GM18507 (cell line): ENCODE measurements at regions not wholly inside any gene's neighbourhood (a gene's known extent, or its start where the extent isn't known, plus 50 kb on each side); places are given as distances from the start of the nearest gene placed in this dataset.
"Not testable (repeated sequence)": the region's sequence is repeated elsewhere in the genome, so short reads cannot be mapped to it uniquely, and the experiment has no call there.

Source experiments
- DNase-seq: peaks from one replicate; pipeline ENCODE4 v3.0.0; 2011; ENCODE audit warnings: low read depth; ENCODE audit not compliant: insufficient read length; ENCODE audit errors: extremely low spot score
- FAIRE-seq: peaks from 2 replicates; lab custom pipeline; 2011; peaks lifted over from hg19 to GRCh38; lab: Jason Lieb, UNC

DNA sequence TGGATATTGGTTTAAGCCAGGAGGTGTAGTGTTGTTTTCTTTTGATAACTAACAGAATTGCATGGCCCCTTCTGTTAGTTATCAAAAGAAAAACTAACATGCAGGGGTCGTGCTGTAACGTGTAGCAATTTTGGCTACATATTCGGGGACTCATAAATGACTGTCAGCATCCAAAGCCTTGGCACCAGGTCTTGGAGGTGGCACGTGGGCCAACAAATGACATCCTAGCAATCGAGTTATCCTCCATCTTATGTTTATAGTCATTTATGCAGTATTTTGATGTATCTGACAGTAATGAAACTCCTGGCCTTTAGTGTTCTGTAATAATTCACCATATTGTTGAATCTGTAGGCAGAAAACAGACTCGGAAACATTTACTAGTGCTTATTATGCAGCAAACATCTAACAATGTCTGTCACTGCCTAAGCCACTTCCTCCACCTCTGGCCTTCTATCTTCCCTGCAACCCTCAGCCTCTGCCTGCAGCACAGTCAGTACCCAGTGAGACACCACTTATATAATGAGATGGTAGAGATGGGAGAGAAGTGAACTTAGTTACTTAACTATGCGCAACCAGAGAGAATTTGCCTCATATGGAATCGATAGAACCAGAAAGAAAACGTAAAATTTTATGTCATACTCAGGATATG is 184.6 kb downstream of the AEBP2 start:
- FAIRE-seq (no peak), DNase-seq (no peak)

DNA sequence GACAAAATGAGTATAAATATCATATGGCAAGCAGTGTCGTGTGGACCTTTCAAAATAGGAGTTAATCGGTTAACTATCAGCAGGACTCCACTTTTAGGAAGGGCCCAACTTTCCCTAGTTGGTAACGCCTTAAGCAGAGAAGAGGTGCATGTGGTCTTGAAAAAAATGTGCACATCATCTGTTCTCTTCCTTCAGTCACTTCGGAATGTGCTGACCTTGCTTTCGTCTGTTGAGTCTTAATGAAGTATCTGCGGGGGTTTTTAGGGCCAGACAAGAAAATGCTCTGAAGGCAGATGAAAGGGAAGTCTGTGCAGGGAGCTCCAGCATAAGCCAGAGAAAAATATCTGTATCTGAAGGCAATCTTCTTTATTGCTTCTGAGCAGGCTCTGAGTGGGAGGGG is 185.2 kb downstream of the AEBP2 start:
- no peak for DNase-seq
- no peak for FAIRE-seq

DNA sequence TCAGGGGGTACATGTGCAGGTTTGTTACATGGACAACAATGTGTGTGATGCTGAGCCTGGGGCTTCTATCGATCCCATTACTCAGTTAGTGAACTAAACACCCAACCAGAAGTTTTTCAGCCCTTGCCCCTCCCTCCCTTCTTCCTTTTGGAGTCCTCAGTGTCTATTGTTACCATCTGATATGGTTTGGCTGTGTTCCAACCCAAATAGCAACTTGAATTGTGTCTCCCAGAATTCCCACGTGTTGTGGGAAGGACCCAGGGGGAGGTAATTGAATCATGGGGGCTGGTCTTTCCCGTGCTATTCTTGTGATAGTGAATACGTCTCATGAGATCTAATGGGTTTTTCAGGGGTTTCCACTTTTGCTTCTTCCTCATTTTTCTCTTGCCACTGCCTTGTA is 186.3 kb downstream of the AEBP2 start:
- FAIRE-seq, DNase-seq: not testable (repeated sequence)

DNA sequence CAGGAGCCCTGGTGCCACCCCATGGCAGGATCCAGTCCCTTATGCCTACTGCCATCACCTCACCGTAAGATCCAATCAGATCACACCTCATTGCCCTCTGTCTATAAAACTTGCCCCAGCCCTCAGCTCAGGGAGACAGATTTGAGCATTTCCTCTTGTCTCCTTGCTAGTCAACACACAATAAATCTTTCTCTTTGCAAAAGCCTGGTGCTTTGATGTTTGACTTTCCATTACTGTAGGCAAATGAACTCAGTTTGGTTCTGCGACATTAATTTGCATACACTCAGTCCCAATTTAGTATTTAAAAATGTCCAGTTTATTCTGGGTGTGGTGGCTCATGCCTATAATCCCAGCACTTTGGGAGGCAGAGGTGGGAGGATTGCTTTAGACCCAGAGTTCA is 188.4 kb downstream of the AEBP2 start:
- no peak for FAIRE-seq

DNA sequence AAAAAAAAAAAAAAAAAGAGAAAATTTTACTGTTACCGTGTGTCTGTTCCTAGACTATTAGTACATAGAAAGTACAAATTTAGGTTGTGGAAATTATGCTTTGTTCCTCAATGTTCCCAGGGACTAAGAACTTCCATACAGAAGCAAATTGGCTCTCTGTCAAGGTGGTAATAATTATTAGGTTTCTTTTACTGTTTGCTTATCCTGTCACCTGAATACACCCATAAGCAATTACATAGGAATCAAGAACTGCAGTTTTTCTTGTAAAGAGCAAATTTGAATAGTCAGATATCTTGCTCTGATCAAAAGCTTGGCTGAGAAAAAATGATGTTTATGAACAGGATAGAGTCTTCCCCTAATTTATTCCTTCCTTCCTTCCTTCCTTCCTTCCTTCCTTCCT is 191.2 kb downstream of the AEBP2 start:
- FAIRE-seq (no peak), DNase-seq (no peak)

More for the DNA sequence above, 188.4 kb downstream of the AEBP2 start:
- no peak for DNase-seq

DNA sequence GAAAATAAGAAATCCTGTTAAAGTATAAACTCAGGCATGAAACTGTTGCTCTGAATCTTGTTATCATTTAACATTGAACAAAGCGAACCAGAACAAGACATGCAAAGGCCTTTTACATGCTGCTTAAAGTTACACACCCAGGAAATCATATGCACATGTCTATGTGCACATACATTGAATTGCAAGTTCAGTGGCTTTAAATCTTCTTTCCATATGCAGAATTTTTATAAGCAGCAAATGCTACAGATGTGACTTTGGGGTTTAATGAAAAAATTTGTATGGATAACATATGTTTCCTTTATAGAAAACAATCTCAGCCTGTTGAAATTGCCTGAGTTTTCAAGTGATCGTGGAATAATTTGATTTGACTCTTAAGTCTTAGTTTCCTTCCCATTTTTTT is 193.9 kb downstream of the AEBP2 start:
- FAIRE-seq (no peak), DNase-seq (no peak)

DNA sequence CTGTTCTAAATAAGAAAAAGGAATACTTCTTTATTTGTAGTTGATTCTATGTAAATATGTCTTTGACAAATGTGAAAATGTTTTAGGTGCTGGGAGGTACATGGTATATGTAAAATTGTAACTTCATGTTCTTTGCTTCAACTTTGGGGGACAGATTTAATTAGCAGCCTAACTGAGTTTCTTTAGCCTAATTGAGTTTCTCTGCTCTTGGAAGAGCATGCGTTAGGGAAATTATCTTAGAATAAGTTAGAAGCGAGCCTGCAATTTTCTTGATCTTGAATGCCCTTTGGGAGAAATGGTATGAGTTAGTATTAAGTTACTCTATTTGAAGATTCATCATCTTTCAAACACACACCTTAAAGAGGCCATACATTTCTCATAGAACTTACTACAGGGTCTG is 194.3 kb downstream of the AEBP2 start:
- no peak for FAIRE-seq
- DNase-seq: no peak

DNA sequence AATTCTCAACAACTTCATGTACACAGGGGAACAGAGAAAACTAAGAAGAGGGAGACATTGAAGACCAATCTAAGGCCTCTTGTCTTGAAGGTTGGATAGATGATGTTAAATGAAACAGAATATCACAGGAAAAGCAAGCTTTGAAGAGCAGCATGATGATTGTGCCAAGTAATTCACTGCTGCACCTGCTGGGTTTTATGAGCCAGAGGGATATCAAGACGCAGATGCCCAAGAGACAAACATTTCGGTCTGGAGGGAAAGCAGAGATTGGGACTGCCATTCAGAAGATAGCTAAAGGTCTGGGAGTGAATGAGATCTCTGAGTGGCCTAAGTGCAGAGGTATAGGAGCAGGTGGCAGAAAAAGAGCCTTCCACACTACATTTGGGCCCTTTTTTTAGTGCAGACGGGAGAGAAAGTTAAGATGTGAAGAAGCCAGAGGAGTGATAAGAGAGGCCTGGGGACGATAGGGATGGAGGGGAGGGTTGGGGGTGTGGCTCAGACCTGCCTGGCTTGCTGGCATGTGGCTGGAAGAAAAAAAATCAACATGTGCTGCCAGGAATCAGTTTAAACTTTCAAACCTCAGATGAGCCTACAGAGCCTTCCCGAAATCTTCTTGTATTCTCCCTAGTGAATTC is 200.6 kb downstream of the AEBP2 start:
- no peak for DNase-seq

DNA sequence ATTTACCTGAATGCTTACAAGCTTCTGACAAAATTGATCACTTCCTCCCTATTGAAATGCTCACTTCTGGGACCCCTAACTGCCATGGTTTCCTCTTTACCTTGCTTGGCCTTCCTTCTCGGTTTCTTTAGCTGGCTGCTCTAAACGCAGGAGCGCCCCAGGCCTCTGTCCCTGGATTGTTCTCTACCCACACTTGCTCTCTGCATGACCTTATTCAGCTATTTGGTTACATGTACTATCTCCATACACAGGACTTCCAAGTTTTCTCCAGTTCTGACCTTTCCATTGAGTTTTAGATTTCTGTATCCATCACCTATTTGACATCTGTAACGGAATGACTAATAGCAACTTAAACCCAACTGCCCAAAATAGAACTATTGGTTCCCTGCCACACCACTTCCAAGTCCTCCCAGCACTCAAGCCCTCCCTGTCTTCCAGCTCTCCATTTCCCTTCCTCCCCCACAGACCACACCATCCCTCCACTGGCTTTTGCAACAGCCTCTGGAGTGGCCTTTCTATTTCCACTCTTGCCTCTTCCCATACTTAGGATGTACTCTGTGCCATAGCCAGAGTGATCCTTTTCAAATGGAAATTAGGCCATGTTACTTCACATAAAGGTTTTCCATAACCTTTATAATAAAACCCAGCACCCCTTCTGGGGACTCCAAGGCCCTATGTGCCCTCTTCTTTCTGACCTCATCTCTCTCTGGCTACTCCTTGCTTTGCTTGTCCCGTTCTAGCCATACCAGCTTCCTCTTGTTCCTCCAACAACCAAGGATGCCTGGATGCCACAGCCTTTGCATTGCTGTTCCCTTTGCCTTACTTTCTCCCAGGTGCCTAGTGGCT is 202.2 kb downstream of the AEBP2 start:
- DNase-seq (no peak), FAIRE-seq (no peak)

More for the DNA sequence above, 200.6 kb downstream of the AEBP2 start:
- no peak for FAIRE-seq

DNA sequence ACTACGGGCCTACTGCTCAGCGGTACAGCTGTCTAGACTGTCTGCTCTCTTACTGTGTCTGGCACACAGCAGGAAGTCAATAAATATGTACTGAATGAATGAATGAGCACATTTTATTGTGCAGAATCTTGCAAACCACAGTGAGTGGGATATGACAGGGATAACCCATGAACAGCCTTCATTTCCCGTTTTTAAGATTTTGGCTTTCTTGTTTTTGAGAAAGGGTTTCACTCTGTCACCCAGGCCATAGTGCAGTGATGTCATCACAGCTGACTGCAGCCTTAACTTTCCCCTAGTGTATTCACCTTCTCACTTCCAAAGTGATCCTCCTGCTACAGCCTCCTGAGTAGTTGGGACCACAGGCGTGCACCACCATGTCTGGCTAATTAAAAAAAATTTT is 203.1 kb downstream of the AEBP2 start:
- no peak for DNase-seq
- no peak for FAIRE-seq

DNA sequence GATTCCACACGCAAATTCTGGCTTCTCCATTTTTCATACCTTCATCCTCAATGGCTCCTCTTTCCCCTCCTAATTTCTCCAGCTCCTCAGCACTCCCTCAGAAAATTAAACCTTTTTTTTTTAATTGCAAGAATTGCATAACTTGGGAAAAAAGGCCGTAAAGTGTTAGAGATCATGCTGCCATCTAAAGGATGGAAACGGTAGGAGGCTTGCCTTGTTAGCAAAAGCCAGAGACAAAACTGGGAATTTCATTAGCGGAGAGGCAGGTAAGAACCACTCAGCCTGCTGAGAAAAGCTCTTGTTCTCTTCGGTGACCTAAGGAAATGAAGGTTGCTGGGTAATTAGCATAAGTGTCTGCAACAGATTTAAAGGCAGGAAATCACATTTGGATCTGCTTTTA is 204.3 kb downstream of the AEBP2 start:
- FAIRE-seq: no peak
- no peak for DNase-seq

DNA sequence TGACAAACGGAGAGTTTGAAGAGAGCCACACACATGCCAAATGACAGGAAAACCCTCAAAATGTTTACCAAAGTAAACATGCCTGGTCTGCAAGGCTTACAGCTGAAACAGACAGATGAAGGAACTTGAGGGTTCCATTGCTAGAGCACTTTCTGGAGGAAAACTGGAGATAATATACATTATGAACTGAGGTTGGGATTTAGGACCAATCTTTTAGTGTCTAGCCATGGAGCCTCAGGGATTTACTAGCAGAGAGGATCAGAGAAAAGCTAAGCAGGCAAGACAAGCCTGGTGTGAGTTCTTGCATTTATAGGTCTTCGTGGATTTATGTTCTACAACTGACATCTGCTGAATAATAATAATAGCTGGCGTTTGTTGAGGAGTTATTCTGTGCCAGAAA is 205.3 kb downstream of the AEBP2 start:
- DNase-seq (no peak), FAIRE-seq (no peak)

DNA sequence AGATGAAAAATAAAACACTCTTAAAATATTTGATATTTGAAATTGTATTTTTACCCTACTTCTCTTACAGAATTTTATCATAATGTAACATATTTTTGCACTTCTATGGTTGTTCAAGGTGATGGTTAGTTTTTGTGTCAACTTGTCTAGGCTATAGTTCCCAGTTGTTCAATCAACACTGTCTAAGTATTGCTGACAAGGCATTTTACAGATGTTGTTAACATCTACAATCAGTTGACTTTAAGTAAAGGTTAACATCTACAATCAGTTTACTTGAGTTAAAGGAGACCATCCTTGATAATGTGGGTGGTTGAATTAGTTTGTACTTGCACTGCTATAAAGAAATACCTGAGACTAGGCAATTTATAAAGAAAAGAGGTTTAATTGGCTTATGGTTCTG is 206.5 kb downstream of the AEBP2 start:
- DNase-seq: no peak
- no peak for FAIRE-seq

DNA sequence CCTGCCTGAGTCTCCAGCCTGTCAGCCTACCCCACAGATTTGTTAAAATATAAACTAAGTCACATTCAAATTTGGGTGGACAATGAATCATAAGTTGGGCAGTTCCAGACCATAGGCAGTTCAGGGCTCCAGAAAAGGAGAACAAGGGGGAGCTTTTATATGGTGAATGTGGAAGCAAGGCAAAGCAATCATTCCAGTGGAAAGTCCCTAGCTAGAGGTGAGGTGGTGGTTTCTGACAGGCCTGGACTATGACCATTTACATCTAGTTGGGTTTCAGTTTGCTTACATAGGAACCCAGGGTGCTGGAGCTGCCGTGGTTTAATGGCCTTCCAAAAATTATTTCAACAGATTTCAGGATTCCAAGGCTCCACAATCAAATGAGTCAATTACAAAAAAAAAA is 207.3 kb downstream of the AEBP2 start:
- DNase-seq: no peak
- FAIRE-seq: no peak

DNA sequence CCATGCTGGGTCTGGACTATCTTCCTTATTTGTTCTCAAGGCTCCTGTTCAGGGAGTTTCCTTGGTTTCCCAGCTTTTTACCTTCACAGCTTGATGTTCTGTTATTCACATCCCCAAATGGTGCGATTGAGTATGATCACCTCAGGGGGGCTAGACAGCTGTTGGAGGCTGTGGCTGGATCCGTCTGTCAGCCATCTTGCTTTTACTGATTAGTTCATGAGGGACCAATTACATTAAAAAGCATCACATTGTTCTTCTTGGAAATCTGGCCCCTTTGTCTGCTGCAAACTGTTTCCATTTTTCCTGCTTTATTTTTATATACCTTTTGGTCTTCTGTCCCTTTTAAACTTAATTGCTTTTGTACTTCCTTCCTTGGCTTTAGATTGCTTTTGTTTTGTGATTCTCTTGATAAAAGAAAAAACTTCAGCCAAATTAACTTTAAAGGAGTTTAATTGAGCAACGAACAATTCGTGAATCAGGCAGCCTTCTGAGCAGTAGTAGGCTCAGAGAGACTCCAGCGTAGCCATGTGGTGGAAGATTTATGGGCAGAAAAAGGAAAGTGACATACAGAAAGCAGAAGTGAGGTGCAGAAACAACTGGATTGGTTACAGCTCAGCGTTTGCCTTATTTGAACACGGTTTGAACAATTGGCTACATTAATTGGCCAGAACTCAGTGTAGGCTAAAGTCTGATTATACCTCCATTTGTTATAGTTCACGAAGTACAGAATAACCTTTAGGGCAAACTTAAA is 208.7 kb downstream of the AEBP2 start:
- DNase-seq (no peak), FAIRE-seq (no peak)

DNA sequence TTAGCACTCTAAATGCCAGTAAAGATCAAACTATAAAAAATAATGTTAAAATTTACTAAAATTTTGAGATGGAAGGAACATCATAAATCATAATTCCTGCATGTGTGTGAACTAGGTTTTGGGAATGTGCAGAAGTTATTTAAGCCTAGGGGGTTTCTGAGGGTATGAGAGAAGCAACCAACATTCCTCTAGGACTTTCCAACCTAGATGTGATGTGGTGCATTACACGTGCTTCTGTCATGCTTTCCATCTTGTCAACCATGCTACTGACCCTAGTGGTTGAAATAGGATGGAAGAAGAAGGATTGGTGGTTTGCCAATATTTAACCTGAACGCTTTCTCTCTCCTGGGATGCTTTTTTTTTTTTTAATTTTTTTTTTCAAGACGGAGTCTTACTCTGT is 209.3 kb downstream of the AEBP2 start:
- DNase-seq: no peak
- FAIRE-seq: no peak

DNA sequence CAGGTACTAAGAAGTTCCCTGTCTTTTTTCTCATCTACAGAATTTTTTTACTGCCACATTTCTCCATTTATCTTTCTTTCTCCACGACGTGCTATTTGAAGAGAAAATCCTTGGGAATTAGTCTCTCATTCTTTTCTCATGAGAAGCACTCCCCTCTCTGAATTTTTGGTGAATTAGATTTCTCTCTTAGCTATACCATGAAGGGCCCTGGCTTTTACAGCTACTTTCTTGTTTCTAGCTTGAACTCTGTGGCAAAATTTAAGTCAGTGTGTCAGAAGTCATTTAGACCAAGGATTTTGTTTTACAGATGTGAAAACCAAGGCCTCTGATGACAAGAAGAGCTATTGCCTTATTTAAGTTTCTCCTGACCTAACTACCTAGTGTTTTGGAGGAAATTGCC is 213.1 kb downstream of the AEBP2 start:
- FAIRE-seq (no peak), DNase-seq (no peak)

DNA sequence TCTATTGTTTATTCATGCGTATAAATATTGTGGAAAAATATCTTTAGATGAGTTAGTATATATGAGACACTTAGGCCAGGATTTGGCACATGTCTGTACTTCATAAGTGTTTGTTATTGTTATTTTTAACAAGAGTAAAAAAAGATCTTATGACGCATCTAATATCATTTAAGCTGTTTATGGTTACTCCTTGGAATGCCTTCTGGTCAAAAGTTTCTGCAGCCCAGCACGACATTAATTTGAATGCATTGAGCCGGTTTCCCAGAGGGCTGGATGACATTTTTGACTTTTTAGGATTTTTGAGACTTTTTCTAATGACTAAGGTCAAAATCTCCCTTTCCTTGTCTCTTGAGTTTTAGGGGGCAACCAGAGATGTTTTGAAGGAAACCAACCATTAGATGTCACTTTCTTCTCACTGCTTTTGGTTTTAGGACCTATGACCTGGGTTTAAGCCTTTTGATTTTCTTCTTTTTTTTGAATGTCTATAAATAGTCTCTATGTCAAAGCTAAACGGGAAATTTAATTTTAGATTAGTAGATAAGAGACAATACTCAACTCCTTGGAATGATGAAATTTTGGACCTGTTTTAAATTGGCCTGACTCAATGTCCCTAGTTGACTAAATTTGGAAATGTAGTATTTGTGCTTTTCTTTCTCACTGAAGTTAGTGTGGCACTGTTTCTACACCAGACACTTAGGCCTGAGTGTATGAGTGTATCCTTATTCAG is 215.5 kb downstream of the AEBP2 start:
- DNase-seq (no peak), FAIRE-seq (no peak)

DNA sequence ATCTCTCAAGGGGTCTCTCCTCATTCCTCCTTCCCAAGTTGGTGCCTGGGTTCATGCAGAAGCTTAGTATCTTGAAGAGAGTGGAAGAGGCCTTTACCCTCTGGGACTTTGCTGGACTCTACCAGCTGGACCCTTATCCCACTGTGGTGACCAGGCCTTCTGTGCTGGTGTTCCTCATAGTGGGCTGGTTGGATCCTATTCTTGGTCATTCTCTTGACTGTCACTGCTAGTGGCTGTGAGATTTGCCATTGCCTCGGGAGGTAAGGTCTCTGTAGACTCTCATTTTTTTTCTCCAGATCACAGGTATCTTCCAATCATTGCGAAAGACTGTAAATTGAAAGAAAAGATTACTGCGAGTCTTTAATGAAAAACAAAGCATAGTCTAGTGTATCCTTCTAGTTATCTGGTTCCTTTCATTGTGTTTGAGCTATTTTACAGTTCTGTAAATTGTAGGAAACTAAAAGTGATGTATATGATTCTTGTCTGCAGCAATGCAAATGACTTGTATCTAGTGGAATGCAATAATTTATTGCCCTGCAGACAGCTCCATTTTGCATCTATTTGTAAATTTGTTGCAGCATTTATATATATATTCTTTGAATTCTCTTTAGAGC is 217.9 kb downstream of the AEBP2 start:
- FAIRE-seq: no peak
- no peak for DNase-seq
